Heart left ventricle (tissue), 13 donors: ENCODE measurements at regions not wholly inside any gene's neighbourhood (a gene's known extent, or its start where the extent isn't known, plus 50 kb on each side); places are given as distances from the start of the nearest gene placed in this dataset.

ENCODE experiments used
- POLR2A ChIP-seq, 2 donors: fragments of 450-650 bp; IDR thresholded peaks; one replicate each; pipeline ENCODE4 v1.6.1; 2017; ENCODE audit warnings: antibody characterized with exemption in 2 of 2, mild to moderate bottlenecking in 2 of 2, moderate library complexity in 2 of 2
- TF ChIP-seq, protein P1 (sequence below), 12 donors: fragments of 200-600 bp; sonication (generic) in 4 of 12; IDR thresholded peaks; one replicate each; pipeline versions ENCODE4 v1.5.0 to v1.8.0; 2018 to 2022; ENCODE audit warnings: antibody characterized with exemption in 12 of 12, mild to moderate bottlenecking in 5 of 12
- donor health status: ischemic (EF 13 %, LVEDD 7.1; RV severe dilation, severe dysfunction).
- donor health status: DM: no; HTN: yes; CAD: no.
- donor health status: DM: no; HTN: no; CAD: no.
- donor health status: ischemic (EF 25% LVEDD 6.9; RV normal size, moderate dysfunction).
- donor health status: ischemic (EF 25% LVEDD 5.7; RV mildly dilated, moderate dysfunction).
- donor health status: ischemic (EF 35%, LVEDD 5.7; RV mildly dilated, moderate dysfunction).
- donor health status: nonischemic (EF 11% LVEDD 7.7; RV severe dilation, severe dysfunction).
- donor health status: DM: yes; HTN: yes; CAD: no.
- donor health status: PGD.
- donor health status: ischemic (EF 29% LVEDD 5.4; RV normal size, mild dysfunction).
- donor health status: nonischemic (EF 23%, LVEDD 6.1; RV moderate dilation, normal function).

DNA sequence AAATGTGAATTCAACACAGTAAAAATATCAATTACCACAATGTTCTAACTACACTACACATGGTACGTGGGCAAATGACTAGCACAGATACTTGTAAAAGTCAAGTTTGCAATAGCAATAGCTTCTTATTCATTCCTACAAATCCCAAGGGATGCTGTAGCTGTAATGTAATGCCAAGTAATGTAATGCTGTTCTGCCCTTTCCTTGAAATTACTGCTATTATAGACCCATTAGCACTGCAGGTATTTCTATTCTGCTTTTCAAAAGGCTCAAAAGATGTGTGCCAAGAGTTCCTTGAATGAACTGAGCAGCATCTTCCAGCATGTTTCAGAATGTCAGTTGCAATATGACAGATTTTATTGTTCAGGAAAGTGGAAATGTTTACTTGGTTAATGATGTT, 129.9 kb upstream of the BANK1 start:
- TF ChIP-seq, protein P1, sequence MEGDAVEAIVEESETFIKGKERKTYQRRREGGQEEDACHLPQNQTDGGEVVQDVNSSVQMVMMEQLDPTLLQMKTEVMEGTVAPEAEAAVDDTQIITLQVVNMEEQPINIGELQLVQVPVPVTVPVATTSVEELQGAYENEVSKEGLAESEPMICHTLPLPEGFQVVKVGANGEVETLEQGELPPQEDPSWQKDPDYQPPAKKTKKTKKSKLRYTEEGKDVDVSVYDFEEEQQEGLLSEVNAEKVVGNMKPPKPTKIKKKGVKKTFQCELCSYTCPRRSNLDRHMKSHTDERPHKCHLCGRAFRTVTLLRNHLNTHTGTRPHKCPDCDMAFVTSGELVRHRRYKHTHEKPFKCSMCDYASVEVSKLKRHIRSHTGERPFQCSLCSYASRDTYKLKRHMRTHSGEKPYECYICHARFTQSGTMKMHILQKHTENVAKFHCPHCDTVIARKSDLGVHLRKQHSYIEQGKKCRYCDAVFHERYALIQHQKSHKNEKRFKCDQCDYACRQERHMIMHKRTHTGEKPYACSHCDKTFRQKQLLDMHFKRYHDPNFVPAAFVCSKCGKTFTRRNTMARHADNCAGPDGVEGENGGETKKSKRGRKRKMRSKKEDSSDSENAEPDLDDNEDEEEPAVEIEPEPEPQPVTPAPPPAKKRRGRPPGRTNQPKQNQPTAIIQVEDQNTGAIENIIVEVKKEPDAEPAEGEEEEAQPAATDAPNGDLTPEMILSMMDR (IDR thresholded peaks at IDR 0.05): no peak
- TF ChIP-seq POLR2A (IDR thresholded peaks at IDR 0.05): no peak
